SK-N-SH (cell line): ENCODE measurements at regions not wholly inside any gene's neighbourhood (a gene's known extent, or its start where the extent isn't known, plus 50 kb on each side); places are given as distances from the start of the nearest gene placed in this dataset.

Source experiments
- CTCF ChIA-PET: fragments of 300-600, 350-600 bp; formaldehyde crosslinking; extraction: SDS; loops from one replicate; lab custom pipeline; 2021; lab: Yijun Ruan, JAX
- POLR2A ChIA-PET: fragments of 350-600 bp; sonication (Branson Sonifier 250); formaldehyde crosslinking; extraction: SDS; loops from one replicate; lab custom pipeline; 2020; ENCODE audit warnings: antibody characterized with exemption, inconsistent platforms; lab: Yijun Ruan, JAX
- DNase-seq: peaks from one replicate; pipeline ENCODE4 v3.0.0; 2012
- H2AFZ ChIP-seq: fragments of 200-600 bp; sonication (generic); 2 replicates; pipeline ENCODE4 v1.8.1; 2016; ENCODE audit warnings: antibody characterized with exemption, mild to moderate bottlenecking, low read depth
- H3F3A ChIP-seq: fragments of 200-600 bp; sonication (generic); replicated peaks from 2 replicates; pipeline ENCODE3; 2016; ENCODE audit warnings: antibody characterized with exemption, mild to moderate bottlenecking; ENCODE audit not compliant: insufficient read depth
- H3K27ac ChIP-seq, 2 experiments: fragments of 200-500 bp in 1 of 2; fragments of 200-600 bp in 1 of 2; sonication (Bioruptor generic) in 1 of 2; sonication (generic), shearing (Covaris generic) in 1 of 2; 2 replicates each; pipeline versions ENCODE4 v1.5.1 to v1.6.1; 2014 to 2016; ENCODE audit warnings: low read depth in 2 of 2, inconsistent platforms in 1 of 2, low read length in 1 of 2, mild to moderate bottlenecking in 1 of 2, mixed read lengths in 1 of 2
- H3K27me3 ChIP-seq: fragments of 200-600 bp; sonication (generic), shearing (Covaris generic); 2 replicates; pipeline ENCODE4 v1.6.1; 2016; ENCODE audit warnings: mixed run types; ENCODE audit not compliant: insufficient read depth
- H3K36me3 ChIP-seq, 2 experiments: fragments of 200-500 bp in 1 of 2; fragments of 200-600 bp in 1 of 2; sonication (Bioruptor generic) in 1 of 2; sonication (generic) in 1 of 2; replicated peaks in 1 of 2; 2 replicates each; pipeline versions ENCODE3 to v1.5.1; 2014 to 2016; ENCODE audit warnings: low read length in 1 of 2, mild to moderate bottlenecking in 1 of 2; ENCODE audit not compliant: insufficient read depth in 2 of 2, control insufficient read depth in 1 of 2
- H3K4me1 ChIP-seq, 2 experiments: fragments of 200-500 bp in 1 of 2; fragments of 200-600 bp in 1 of 2; sonication (Bioruptor generic) in 1 of 2; sonication (generic), shearing (Covaris generic) in 1 of 2; 2 replicates each; pipeline versions ENCODE4 v1.5.1 to v1.6.1; 2014 to 2016; ENCODE audit warnings: low read depth in 1 of 2, low read length in 1 of 2, mixed run types in 1 of 2; ENCODE audit not compliant: insufficient read depth in 2 of 2, control insufficient read depth in 1 of 2
- H3K4me2 ChIP-seq: fragments of 200-600 bp; sonication (generic), shearing (Covaris generic); 2 replicates; pipeline ENCODE4 v1.6.1; 2017; ENCODE audit warnings: mixed run types
- H3K4me3 ChIP-seq, 2 experiments: fragments of 200-500 bp in 1 of 2; fragments of 200-600 bp in 1 of 2; sonication (Bioruptor generic) in 1 of 2; sonication (generic), shearing (Covaris generic) in 1 of 2; 2 replicates each; pipeline versions ENCODE4 v1.5.1 to v1.8.1; 2014 to 2016; ENCODE audit warnings: low read depth in 2 of 2, inconsistent platforms in 1 of 2, low read length in 1 of 2, mild to moderate bottlenecking in 1 of 2, mixed read lengths in 1 of 2, moderate library complexity in 1 of 2
- H3K79me2 ChIP-seq: fragments of 200-600 bp; sonication (generic); 2 replicates; pipeline ENCODE4 v1.8.1; 2017; ENCODE audit warnings: mild to moderate bottlenecking; ENCODE audit not compliant: insufficient read depth
- H3K9ac ChIP-seq: fragments of 200-600 bp; sonication (generic); 2 replicates; pipeline ENCODE4 v1.6.1; 2017; ENCODE audit warnings: mixed run types
- H3K9me2 ChIP-seq: fragments of 200-600 bp; sonication (generic); 2 replicates; pipeline ENCODE4 v1.6.1; 2017; ENCODE audit warnings: mixed run types
- H3K9me3 ChIP-seq: fragments of 200-600 bp; sonication (generic); 2 replicates; pipeline ENCODE4 v1.6.1; 2017; ENCODE audit warnings: mixed run types, mild to moderate bottlenecking, moderate library complexity
- H4K20me1 ChIP-seq: fragments of 200-600 bp; sonication (generic); 2 replicates; pipeline ENCODE4 v1.6.1; 2017; ENCODE audit warnings: mild to moderate bottlenecking, mixed run types; ENCODE audit not compliant: insufficient read depth
- CTCF ChIP-seq: fragments of 200-600 bp; sonication (generic); IDR thresholded peaks from 2 replicates; pipeline ENCODE4 v1.6.1; 2017; ENCODE audit warnings: antibody characterized with exemption, mild to moderate bottlenecking, moderate library complexity
- EP300 ChIP-seq, 2 experiments: IDR thresholded peaks; 2 replicates each; pipeline versions ENCODE4 v1.4.0 to v1.6.1; 2012; ENCODE audit warnings: borderline replicate concordance in 1 of 2, low read depth in 1 of 2, low read length in 1 of 2
- EZH2phosphoT487 ChIP-seq: fragments of 200-600 bp; sonication (generic); IDR thresholded peaks from 2 replicates; pipeline ENCODE4 v1.6.1; 2017; ENCODE audit warnings: low read depth, mixed run types, mild to moderate bottlenecking, antibody characterized with exemption, moderate library complexity, borderline replicate concordance
- FOSL2 ChIP-seq: IDR thresholded peaks from 2 replicates; pipeline ENCODE4 v1.4.0; 2012; ENCODE audit warnings: low read depth, mild to moderate bottlenecking, moderate library complexity, borderline replicate concordance
- FOXJ3 ChIP-seq: sonication (generic); formaldehyde crosslinking; IDR thresholded peaks from 2 replicates; pipeline ENCODE4 v1.5.1; 2020; ENCODE audit warnings: mild to moderate bottlenecking, missing genetic modification reagents
- FOXM1 ChIP-seq: IDR thresholded peaks from 2 replicates; pipeline ENCODE4 v1.4.0; 2012; ENCODE audit warnings: low read depth, mild to moderate bottlenecking
- GATA2 ChIP-seq: sonication (generic); formaldehyde crosslinking; IDR thresholded peaks from 2 replicates; pipeline ENCODE4 v1.5.0; 2020; ENCODE audit warnings: mild to moderate bottlenecking, missing genetic modification reagents
- IRF3 ChIP-seq: fragments of 150-350 bp; IDR thresholded peaks from 2 replicates; pipeline ENCODE4 v1.6.1; 2016; ENCODE audit warnings: mild to moderate bottlenecking, low read depth, low read length
- NFIC ChIP-seq: IDR thresholded peaks from 2 replicates; pipeline ENCODE4 v1.4.0; 2012; ENCODE audit warnings: borderline replicate concordance
- NRF1 ChIP-seq: IDR thresholded peaks from 2 replicates; pipeline ENCODE4 v1.6.1; 2012; ENCODE audit warnings: low read depth, mild to moderate bottlenecking, low read length
- RFX5 ChIP-seq: IDR thresholded peaks from 2 replicates; pipeline ENCODE4 v1.6.1; 2012; ENCODE audit warnings: mild to moderate bottlenecking, improper control_type of control experiment, low read length
- SIN3A ChIP-seq: IDR thresholded peaks from 2 replicates; pipeline ENCODE4 v1.6.1; 2012; ENCODE audit warnings: low read depth, mild to moderate bottlenecking, low read length, moderate library complexity, borderline replicate concordance
- TCF12 ChIP-seq: IDR thresholded peaks from 2 replicates; pipeline ENCODE4 v1.4.0; 2012
- USF1 ChIP-seq: IDR thresholded peaks from 2 replicates; pipeline ENCODE4 v1.4.0; 2012; ENCODE audit warnings: low read depth, borderline replicate concordance
- ZBTB33 ChIP-seq: IDR thresholded peaks from 2 replicates; pipeline ENCODE4 v1.4.0; 2012; ENCODE audit warnings: low read depth, borderline replicate concordance
- WGBS: methylation state at CpG from one replicate; pipeline ENCODE4 v1.1.6; 2017; ENCODE audit warnings: low lambda C conversion rate; 5-methylcytosine and 5-hydroxymethylcytosine counted together

- TF ChIP-seq CTCF (no peak), IRF3 (no peak)
Measured at GRCh38 chr2:52542297-52542696, 1225.3 kb upstream of the CHAC2 start (continued).

- Histone ChIP-seq H3K9me2 (no peaks in the 10 kb centered on the region), H4K20me1 (no peaks in the 10 kb centered on the region), H3K27me3 (no peaks in the 10 kb centered on the region), H3K9ac (no peak overlapping the region), H3K4me3 (no peak overlapping the region), H3K4me2 (no peak overlapping the region), H3K9me3 (no peaks in the 10 kb centered on the region), H3K4me1 (no peaks in the 10 kb centered on the region), H2AFZ (no peak overlapping the region), H3F3A (no peaks in the 10 kb centered on the region), H3K79me2 (no peaks in the 10 kb centered on the region), H3K27ac (no peak overlapping the region), H3K36me3 (no peaks in the 10 kb centered on the region)
- POLR2A ChIA-PET, result no interaction called here
- no peak for TF ChIP-seq EP300 (IDR thresholded peaks at IDR 0.05; ENCODE audit: borderline replicate concordance in 1 of 2, low read depth in 1 of 2, low read length in 1 of 2)
- no peak for TF ChIP-seq NRF1
- no peak for TF ChIP-seq RFX5
- no peak for TF ChIP-seq SIN3A
- TF ChIP-seq TCF12, result no peak
- 0% methylated on average over 2 of the region's 6 CpGs for WGBS
- CTCF ChIA-PET, result no interaction called here
- DNase-seq, result no peak
Measured at GRCh38 chr2:52539026-52539970, 1228.3 kb upstream of the CHAC2 start.

- H4K20me1 ChIP-seq, result no peaks in the 10 kb centered on the region
- no peak overlapping the region for H3K4me3 ChIP-seq
- CTCF ChIA-PET, result no interaction called here
- H3F3A ChIP-seq, result no peaks in the 10 kb centered on the region
- 0% methylated on average over 1 of the region's 1 CpG for WGBS
- H3K4me2 ChIP-seq, result no peak overlapping the region
- no peaks in the 10 kb centered on the region for H3K9me3 ChIP-seq
- H3K36me3 ChIP-seq, result no peaks in the 10 kb centered on the region
- H3K27me3 ChIP-seq, result no peaks in the 10 kb centered on the region
- H3K9ac ChIP-seq, result no peak overlapping the region
- DNase-seq, result no peak
- POLR2A ChIA-PET, result no interaction called here
- no peak overlapping the region for H2AFZ ChIP-seq
- no peaks in the 10 kb centered on the region for H3K79me2 ChIP-seq
- H3K9me2 ChIP-seq, result no peaks in the 10 kb centered on the region
- H3K27ac ChIP-seq, result no peak overlapping the region
- no peaks in the 10 kb centered on the region for H3K4me1 ChIP-seq
- TF ChIP-seq CTCF (no peak), USF1 (no peak), TCF12 (no peak), ZBTB33 (no peak), GATA2 (CRISPR knock-in tag) (no peak), FOXM1 (no peak), FOSL2 (no peak), NRF1 (no peak), NFIC (no peak), FOXJ3 (CRISPR knock-in tag) (no peak), EZH2phosphoT487 (no peak)
Measured at GRCh38 chr2:52537588-52537987, 1230.0 kb upstream of the CHAC2 start.
